Skeletal muscle tissue (tissue), 3 donors: ENCODE measurements at regions not wholly inside any gene's neighbourhood (a gene's known extent, or its start where the extent isn't known, plus 50 kb on each side); places are given as distances from the start of the nearest gene placed in this dataset.

Experiments
- H3K27ac ChIP-seq: one replicate; pipeline ENCODE4 v1.7.0; 2013; ENCODE audit warnings: mild to moderate bottlenecking, low read depth, low read length, inconsistent platforms
- H3K27me3 ChIP-seq, 3 donors: one replicate each; pipeline ENCODE4 v1.7.0; 2013; ENCODE audit warnings: low read length in 3 of 3; ENCODE audit not compliant: control insufficient read depth in 3 of 3, insufficient read depth in 3 of 3
- H3K36me3 ChIP-seq, 3 donors: one replicate each; pipeline ENCODE4 v1.7.0; 2013; ENCODE audit warnings: low read length in 3 of 3; ENCODE audit not compliant: control insufficient read depth in 3 of 3, insufficient read depth in 3 of 3
- H3K4me1 ChIP-seq, 3 donors: one replicate each; pipeline ENCODE4 v1.7.0; 2013; ENCODE audit warnings: low read length in 3 of 3, mild to moderate bottlenecking in 3 of 3; ENCODE audit not compliant: control insufficient read depth in 3 of 3, insufficient read depth in 3 of 3
- H3K4me3 ChIP-seq, 3 donors: one replicate each; pipeline ENCODE4 v1.7.0; 2013; ENCODE audit warnings: low read length in 3 of 3
- H3K9ac ChIP-seq, 3 donors: one replicate each; pipeline ENCODE4 v1.7.0; 2013; ENCODE audit warnings: low read length in 3 of 3, mild to moderate bottlenecking in 3 of 3, moderate library complexity in 2 of 3, low read depth in 1 of 3
- H3K9me3 ChIP-seq, 3 donors: one replicate each; pipeline ENCODE4 v1.7.0; 2013; ENCODE audit warnings: low read length in 3 of 3; ENCODE audit not compliant: control insufficient read depth in 3 of 3
- donor health status: Osteomylitis.

DNA sequence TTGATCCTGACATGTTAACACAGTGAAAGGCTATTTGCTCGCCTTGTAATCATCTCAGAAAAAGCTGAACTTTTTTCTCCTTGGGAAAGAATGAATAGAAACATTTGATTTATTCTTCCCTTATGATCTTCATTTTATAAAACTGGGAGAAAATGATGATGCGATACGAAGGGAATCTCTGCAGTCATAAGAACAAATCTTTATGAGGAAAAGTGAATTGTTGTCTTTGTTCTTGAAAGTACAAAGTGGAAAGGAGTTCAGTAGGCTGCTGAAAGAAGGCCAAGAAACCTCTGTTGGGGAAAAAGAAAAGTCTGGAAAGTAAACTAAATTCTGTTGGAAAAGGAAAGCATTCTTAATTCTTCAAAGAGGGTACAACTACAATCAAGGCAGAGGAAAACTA lies 248.8 kb downstream of the NSUN3 start:
- H3K27me3 ChIP-seq, result no peaks in the 10 kb centered on the region
- no peak overlapping the region for H3K27ac ChIP-seq
- H3K4me3 ChIP-seq, result no peak overlapping the region
- H3K9me3 ChIP-seq, result no peaks in the 10 kb centered on the region
- no peaks in the 10 kb centered on the region for H3K36me3 ChIP-seq
- H3K4me1 ChIP-seq, result no peaks in the 10 kb centered on the region
- H3K9ac ChIP-seq, result no peak overlapping the region

DNA sequence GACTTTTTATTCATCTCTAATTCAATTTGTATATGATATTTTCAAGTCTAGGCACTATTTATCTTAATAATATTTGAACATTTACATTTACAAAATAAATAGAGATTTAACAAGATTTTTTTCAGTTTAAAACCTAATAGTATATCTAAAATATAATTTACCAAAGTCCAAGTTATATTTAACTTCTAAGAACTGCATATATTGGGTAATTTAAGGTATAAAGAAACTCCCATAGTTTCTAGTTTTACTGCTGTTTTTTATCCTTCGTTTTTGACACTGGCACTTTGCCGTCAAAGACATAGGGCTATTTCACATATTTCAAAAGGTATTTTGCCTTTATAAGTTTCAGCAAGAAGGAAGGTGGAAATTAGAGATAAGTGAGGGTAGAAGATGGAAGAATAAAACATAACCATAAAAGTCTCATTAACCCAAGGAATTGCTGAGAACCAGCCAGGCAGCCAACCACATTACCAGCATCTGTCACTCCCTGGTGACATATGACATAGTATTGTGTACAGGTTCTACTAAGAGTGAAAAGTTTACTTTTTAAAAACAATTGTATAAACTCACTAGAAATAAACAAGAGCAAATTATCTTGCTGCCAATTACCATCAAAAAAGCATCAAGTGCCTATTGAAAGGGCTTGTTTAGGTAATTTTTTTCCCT lies 251.5 kb downstream of the NSUN3 start:
- Histone ChIP-seq H3K27me3 (no peaks in the 10 kb centered on the region), H3K4me3 (no peak overlapping the region), H3K4me1 (no peaks in the 10 kb centered on the region), H3K9me3 (no peaks in the 10 kb centered on the region), H3K36me3 (no peaks in the 10 kb centered on the region), H3K27ac (no peak overlapping the region), H3K9ac (no peak overlapping the region)

DNA sequence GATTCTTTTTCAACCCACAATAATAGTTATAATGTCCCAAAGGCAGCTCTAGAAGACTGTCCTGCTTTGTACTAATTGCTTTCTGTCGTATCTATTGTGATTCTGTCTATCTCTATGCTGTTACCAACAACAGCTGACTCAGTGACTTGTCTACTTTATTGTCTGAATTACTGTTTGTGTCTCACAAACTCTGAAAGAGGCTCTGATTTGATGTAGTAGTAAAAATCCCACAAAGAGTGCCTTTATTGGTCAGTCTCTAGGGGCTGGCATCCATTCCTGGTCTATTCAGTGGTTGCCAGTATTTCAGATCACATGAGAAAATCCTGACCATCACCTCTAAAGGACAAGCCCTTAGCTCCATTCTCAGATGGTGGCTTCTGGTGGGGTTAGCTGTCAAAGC lies 254.2 kb downstream of the NSUN3 start:
- Histone ChIP-seq H3K9me3 (no peaks in the 10 kb centered on the region), H3K36me3 (no peaks in the 10 kb centered on the region), H3K4me3 (no peak overlapping the region), H3K27ac (no peak overlapping the region), H3K27me3 (no peaks in the 10 kb centered on the region), H3K4me1 (no peaks in the 10 kb centered on the region), H3K9ac (no peak overlapping the region)

DNA sequence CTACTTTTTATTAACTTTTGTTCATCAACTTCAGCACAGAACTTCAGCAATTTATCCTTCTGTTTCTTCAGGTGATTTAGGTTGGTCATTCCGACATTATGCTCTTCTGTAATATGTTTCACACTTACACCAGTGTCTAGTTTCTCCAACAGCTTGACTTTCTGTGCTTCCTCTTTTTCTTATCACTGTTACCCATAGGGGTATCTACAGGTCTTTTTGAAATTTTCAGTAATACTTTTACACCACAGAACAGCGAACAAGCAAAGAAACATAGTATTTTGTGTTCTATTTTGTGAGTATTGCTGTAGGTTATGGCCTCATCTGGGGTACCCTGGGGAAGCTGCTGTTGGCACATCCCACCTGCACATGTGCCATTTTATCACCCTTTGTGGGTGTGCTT lies 260.7 kb downstream of the NSUN3 start:
- Histone ChIP-seq H3K9me3 (no peaks in the 10 kb centered on the region), H3K36me3 (no peaks in the 10 kb centered on the region), H3K4me3 (no peak overlapping the region), H3K27me3 (no peaks in the 10 kb centered on the region), H3K27ac (no peak overlapping the region), H3K4me1 (no peaks in the 10 kb centered on the region), H3K9ac (no peak overlapping the region)

DNA sequence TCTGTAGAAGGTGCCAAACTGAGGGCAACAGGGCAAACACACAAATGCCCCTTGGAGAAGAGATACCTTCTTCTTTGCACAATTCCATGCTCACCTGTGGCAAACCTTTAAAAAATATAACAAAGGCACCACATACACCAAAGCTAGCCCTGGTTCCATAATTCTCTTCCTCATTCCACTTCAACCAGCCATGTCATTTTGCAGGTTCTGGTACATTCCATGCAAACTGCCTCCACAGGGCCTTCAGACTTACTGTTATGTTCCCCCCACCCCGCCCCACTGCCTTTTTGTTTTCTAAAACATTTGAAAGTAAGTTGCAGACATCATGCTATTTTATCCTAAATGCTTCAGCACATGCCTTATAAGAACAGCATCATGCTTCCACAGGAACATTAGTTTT lies 269.0 kb downstream of the NSUN3 start:
- H3K4me1 ChIP-seq, result no peaks in the 10 kb centered on the region
- H3K27me3 ChIP-seq, result no peaks in the 10 kb centered on the region
- H3K4me3 ChIP-seq, result no peak overlapping the region
- H3K36me3 ChIP-seq, result no peaks in the 10 kb centered on the region
- no peak overlapping the region for H3K27ac ChIP-seq
- no peaks in the 10 kb centered on the region for H3K9me3 ChIP-seq
- no peak overlapping the region for H3K9ac ChIP-seq

DNA sequence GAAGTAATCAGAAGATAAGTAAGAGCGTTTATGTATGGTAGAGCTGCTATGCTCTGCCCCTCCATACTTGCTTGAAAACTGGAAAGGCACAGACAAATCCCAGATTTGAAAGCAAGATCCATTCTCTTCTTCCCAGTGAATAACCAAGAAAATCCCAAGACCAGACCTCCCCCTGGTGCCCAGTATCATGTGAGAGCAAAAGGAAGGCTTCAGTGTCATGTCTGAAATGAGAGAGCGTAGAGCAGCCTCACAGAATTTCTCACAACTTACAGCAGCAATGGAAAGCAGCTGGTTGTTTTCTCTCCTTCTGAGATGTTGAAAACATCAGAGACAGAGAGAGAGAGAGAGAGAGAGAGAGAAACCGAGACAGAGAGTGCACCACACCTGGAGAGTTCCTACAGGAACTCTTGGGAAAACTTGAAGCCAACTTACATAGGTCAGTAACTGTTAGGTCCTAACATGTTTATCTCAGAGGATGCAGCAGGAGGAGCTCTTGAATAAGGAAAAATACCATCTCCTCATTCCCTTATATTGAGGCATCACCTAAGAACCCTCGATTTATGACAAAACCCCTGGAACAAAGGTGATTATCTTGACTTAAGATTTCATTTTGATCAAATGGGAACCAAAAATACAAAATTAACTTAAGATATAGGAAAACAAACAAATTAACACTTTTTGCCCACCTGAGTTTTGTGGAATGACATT lies 273.3 kb downstream of the NSUN3 start:
- H3K9me3 ChIP-seq, result no peaks in the 10 kb centered on the region
- H3K36me3 ChIP-seq, result no peaks in the 10 kb centered on the region
- H3K27ac ChIP-seq, result no peak overlapping the region
- no peak overlapping the region for H3K4me3 ChIP-seq
- H3K9ac ChIP-seq, result no peak overlapping the region
- no peaks in the 10 kb centered on the region for H3K27me3 ChIP-seq
- no peaks in the 10 kb centered on the region for H3K4me1 ChIP-seq

DNA sequence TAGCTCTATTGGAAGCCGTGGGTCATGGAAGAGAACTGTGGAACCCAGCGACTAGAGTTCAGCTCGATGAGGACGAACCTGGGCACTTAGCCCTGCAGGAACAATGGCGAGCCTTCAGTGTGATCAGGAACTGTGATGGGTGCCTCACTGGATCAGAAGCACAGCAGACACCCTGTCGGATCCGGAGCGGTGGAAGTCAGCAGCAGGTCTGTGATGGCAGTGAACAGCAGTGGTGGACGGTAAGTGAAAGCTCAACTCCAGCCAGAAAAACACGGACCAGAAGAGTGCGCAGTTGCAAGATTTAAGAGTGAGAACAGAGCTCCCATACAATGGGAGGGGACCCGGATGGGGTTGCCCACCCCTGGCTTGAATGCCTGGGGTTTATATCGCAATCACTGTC lies 282.2 kb downstream of the NSUN3 start:
- Histone ChIP-seq H3K27me3 (no peaks in the 10 kb centered on the region), H3K9me3 (no peaks in the 10 kb centered on the region), H3K9ac (no peak overlapping the region), H3K4me3 (no peak overlapping the region), H3K4me1 (no peaks in the 10 kb centered on the region), H3K27ac (no peak overlapping the region), H3K36me3 (no peaks in the 10 kb centered on the region)

DNA sequence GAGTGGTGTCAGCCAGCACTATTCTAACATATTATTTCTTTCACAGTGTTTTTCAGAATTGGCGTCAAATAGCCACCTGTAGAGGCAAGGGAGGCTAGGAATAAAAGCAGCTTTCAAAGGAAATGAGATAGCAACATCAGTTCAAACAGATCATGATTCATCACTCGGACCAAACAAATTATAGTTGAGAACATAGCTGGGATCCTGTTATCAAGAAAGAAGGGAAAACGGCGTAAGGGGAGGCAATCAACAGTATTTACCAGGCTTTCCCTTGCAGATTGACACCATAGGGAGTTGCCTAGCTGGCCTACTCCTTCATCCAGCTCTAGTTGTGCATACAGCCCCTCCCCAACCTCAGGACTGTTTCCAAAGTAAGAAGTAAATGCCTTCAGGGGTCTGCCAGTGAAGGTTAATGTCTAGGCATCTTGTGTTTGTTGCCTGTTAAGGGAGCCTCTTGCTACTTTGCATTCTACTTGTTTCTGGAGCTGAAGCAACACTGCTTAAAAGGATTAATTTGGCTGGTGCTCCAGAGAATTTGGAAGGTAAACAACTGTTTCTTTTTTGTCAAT lies 286.5 kb downstream of the NSUN3 start:
- H3K4me1 ChIP-seq, result no peaks in the 10 kb centered on the region
- H3K36me3 ChIP-seq, result no peaks in the 10 kb centered on the region
- no peak overlapping the region for H3K9ac ChIP-seq
- H3K9me3 ChIP-seq, result no peaks in the 10 kb centered on the region
- H3K4me3 ChIP-seq, result no peak overlapping the region
- no peak overlapping the region for H3K27ac ChIP-seq
- H3K27me3 ChIP-seq, result no peaks in the 10 kb centered on the region

DNA sequence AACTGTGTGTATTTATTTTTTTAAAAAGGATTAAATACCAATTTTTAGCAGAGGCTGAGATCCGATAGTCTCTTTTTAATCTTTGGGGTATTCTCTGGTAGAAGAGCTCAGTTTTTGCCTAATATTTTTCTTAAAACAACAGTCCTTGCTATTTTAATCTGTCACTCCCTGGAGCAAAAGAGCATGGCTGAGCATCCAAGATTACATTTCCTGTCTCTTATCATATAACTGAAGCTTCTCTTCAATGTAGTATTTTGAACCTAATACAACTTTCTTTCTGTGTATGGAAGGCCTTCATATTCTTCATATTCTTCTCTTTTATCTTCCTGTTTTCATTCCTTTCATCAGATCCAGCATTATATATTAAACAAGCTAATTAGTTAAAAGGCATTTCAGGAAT lies 293.7 kb downstream of the NSUN3 start:
- H3K9me3 ChIP-seq, result no peaks in the 10 kb centered on the region
- H3K9ac ChIP-seq, result no peak overlapping the region
- no peaks in the 10 kb centered on the region for H3K27me3 ChIP-seq
- H3K27ac ChIP-seq, result no peak overlapping the region
- H3K4me1 ChIP-seq, result no peaks in the 10 kb centered on the region
- no peaks in the 10 kb centered on the region for H3K36me3 ChIP-seq
- H3K4me3 ChIP-seq, result no peak overlapping the region

DNA sequence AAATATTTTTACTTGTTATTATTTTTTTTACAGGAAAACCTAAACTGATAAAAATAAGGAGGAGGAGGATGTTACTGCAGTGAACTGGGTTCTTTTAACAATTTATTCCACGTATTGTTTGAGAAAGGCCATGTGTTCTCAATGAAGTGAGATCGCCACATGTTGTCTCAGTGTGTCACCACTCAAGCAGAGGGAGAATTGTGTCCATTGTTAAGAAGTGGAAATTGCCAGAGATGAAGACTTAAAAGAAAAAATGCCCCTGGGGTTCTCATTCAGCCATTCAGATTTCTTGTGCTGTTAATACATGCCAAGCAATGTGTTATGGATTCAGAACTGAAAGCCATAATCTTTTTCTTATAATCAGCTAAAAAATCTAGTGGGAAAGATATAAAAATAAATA lies 297.1 kb downstream of the NSUN3 start:
- no peaks in the 10 kb centered on the region for H3K36me3 ChIP-seq
- H3K4me1 ChIP-seq, result no peaks in the 10 kb centered on the region
- H3K4me3 ChIP-seq, result no peak overlapping the region
- H3K9ac ChIP-seq, result no peak overlapping the region
- no peaks in the 10 kb centered on the region for H3K27me3 ChIP-seq
- H3K9me3 ChIP-seq, result no peaks in the 10 kb centered on the region
- no peak overlapping the region for H3K27ac ChIP-seq
